Endodermal cell (in vitro differentiated cells): ENCODE measurements at regions not wholly inside any gene's neighbourhood (a gene's known extent, or its start where the extent isn't known, plus 50 kb on each side); places are given as distances from the start of the nearest gene placed in this dataset.

Source experiments
- DNase-seq: peaks from one replicate; pipeline ENCODE4 v3.0.0-alpha.2; 2017
- H3K27ac ChIP-seq: 2 replicates; pipeline ENCODE4 v1.5.1; 2013; ENCODE audit warnings: mild to moderate bottlenecking, low read depth, low read length, moderate library complexity
- H3K27me3 ChIP-seq: 2 replicates; pipeline ENCODE4 v1.6.1; 2013; ENCODE audit warnings: mild to moderate bottlenecking, low read length, moderate library complexity; ENCODE audit not compliant: insufficient read depth, control insufficient read depth, poor library complexity, severe bottlenecking
- H3K36me3 ChIP-seq: 2 replicates; pipeline ENCODE4 v1.7.0; 2013; ENCODE audit warnings: mild to moderate bottlenecking, low read length, moderate library complexity; ENCODE audit not compliant: control insufficient read depth, insufficient read depth
- H3K4me1 ChIP-seq: one replicate; pipeline ENCODE4 v1.7.0; 2013; ENCODE audit warnings: low read length; ENCODE audit not compliant: control insufficient read depth, insufficient read depth
- H3K4me3 ChIP-seq: 2 replicates; pipeline ENCODE4 v1.5.1; 2013; ENCODE audit warnings: mild to moderate bottlenecking, low read length, moderate library complexity
- H3K9ac ChIP-seq: 2 replicates; pipeline ENCODE4 v1.6.1; 2013; ENCODE audit warnings: mild to moderate bottlenecking, low read length, moderate library complexity; ENCODE audit not compliant: poor library complexity, severe bottlenecking; ENCODE audit errors: extremely low read depth
- H3K9me3 ChIP-seq: 2 replicates; pipeline ENCODE4 v1.6.1; 2013; ENCODE audit warnings: mild to moderate bottlenecking, low read length, moderate library complexity; ENCODE audit not compliant: control insufficient read depth
- H3K27ac Mint-ChIP-seq: 2 replicates; pipeline ENCODE4 v1.8.0; 2020; ENCODE audit warnings: mixed read lengths
- H3K27me3 Mint-ChIP-seq: 2 replicates; pipeline ENCODE4 v1.8.0; 2021; ENCODE audit warnings: mild to moderate bottlenecking, mixed read lengths; ENCODE audit not compliant: insufficient read depth
- H3K36me3 Mint-ChIP-seq: 2 replicates; pipeline ENCODE4 v1.8.0; 2020; ENCODE audit warnings: low read depth, mixed read lengths
- H3K4me1 Mint-ChIP-seq: 2 replicates; pipeline ENCODE4 v1.8.0; 2020; ENCODE audit warnings: mixed read lengths
- H3K4me3 Mint-ChIP-seq: 2 replicates; pipeline ENCODE4 v1.8.0; 2020; ENCODE audit warnings: mild to moderate bottlenecking, moderate library complexity, mixed read lengths
- H3K9me3 Mint-ChIP-seq: 2 replicates; pipeline ENCODE4 v1.8.0; 2020; ENCODE audit warnings: mild to moderate bottlenecking, mixed read lengths
- WGBS, 2 experiments: methylation state at CpG; one replicate each; pipeline versions ENCODE4 v1.1.5 to v1.1.7; 2013; ENCODE audit warnings: missing lambda C conversion rate in 2 of 2, mixed read lengths in 1 of 2; ENCODE audit not compliant: insufficient coverage in 1 of 2, insufficient read length in 1 of 2; 5-methylcytosine and 5-hydroxymethylcytosine counted together
- TF ChIP-seq, protein P1 (sequence below): fragments of 200-600 bp; sonication (generic); conservative IDR thresholded peaks from 2 replicates; pipeline ENCODE4 v1.5.0; 2021; ENCODE audit warnings: antibody characterized with exemption, mild to moderate bottlenecking

- Histone ChIP-seq H3K27ac (no peak overlapping the region), H3K36me3 (no peaks in the 10 kb centered on the region), H3K4me3 (no peak overlapping the region), H3K9ac (no peak overlapping the region), H3K27me3 (no peaks in the 10 kb centered on the region), H3K9me3 (no peaks in the 10 kb centered on the region), H3K4me1 (no peaks in the 10 kb centered on the region)
- peaks cover 3% of the 10 kb centered on the region for H3K4me1 Mint-ChIP-seq
- H3K27me3 Mint-ChIP-seq = no peaks in the 10 kb centered on the region
- TF ChIP-seq, protein P1, sequence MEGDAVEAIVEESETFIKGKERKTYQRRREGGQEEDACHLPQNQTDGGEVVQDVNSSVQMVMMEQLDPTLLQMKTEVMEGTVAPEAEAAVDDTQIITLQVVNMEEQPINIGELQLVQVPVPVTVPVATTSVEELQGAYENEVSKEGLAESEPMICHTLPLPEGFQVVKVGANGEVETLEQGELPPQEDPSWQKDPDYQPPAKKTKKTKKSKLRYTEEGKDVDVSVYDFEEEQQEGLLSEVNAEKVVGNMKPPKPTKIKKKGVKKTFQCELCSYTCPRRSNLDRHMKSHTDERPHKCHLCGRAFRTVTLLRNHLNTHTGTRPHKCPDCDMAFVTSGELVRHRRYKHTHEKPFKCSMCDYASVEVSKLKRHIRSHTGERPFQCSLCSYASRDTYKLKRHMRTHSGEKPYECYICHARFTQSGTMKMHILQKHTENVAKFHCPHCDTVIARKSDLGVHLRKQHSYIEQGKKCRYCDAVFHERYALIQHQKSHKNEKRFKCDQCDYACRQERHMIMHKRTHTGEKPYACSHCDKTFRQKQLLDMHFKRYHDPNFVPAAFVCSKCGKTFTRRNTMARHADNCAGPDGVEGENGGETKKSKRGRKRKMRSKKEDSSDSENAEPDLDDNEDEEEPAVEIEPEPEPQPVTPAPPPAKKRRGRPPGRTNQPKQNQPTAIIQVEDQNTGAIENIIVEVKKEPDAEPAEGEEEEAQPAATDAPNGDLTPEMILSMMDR = no peak
- no peaks in the 10 kb centered on the region for H3K36me3 Mint-ChIP-seq
- WGBS, 2 experiments = 86 to 90% methylated on average over 2 of the region's 2 CpGs
- peaks cover 1% of the 10 kb centered on the region for H3K9me3 Mint-ChIP-seq
- no peak overlapping the region for H3K27ac Mint-ChIP-seq
- no peak for DNase-seq
- no peak overlapping the region for H3K4me3 Mint-ChIP-seq
These were observed 463.2 kb downstream of the OCA2 start for GRCh38 chr15:27635916-27636315.

GRCh38 chr15:27628486-27628885 is 470.6 kb downstream of the OCA2 start:
- Histone ChIP-seq H3K27ac (no peak overlapping the region), H3K27me3 (no peaks in the 10 kb centered on the region), H3K4me1 (no peaks in the 10 kb centered on the region), H3K9ac (no peak overlapping the region), H3K4me3 (no peak overlapping the region), H3K36me3 (no peaks in the 10 kb centered on the region), H3K9me3 (peaks cover 19% of the 10 kb centered on the region)
- Mint-ChIP-seq H3K27ac (no peak overlapping the region), H3K36me3 (no peaks in the 10 kb centered on the region), H3K27me3 (no peaks in the 10 kb centered on the region), H3K4me3 (no peak overlapping the region), H3K9me3 (peaks cover 27% of the 10 kb centered on the region), H3K4me1 (no peaks in the 10 kb centered on the region)
- TF ChIP-seq, protein P1 = no peak
- no peak for DNase-seq
- 100% methylated on average over 1 of the region's 2 CpGs; no CpG with 5 or more reads in 1 of the 2 experiments for WGBS, 2 experiments

GRCh38 chr15:27627623-27628022 is 471.5 kb downstream of the OCA2 start:
- H3K4me3 ChIP-seq = no peak overlapping the region
- no peak overlapping the region for H3K9ac ChIP-seq
- Mint-ChIP-seq H3K27ac (no peak overlapping the region), H3K27me3 (no peaks in the 10 kb centered on the region), H3K36me3 (no peaks in the 10 kb centered on the region), H3K4me1 (peaks cover 1% of the 10 kb centered on the region), H3K9me3 (peaks cover 27% of the 10 kb centered on the region), H3K4me3 (no peak overlapping the region)
- H3K27me3 ChIP-seq = no peaks in the 10 kb centered on the region
- no peak overlapping the region for H3K27ac ChIP-seq
- TF ChIP-seq, protein P1 = no peak
- H3K4me1 ChIP-seq = no peaks in the 10 kb centered on the region
- no peaks in the 10 kb centered on the region for H3K36me3 ChIP-seq
- H3K9me3 ChIP-seq = peaks cover 19% of the 10 kb centered on the region
- DNase-seq = no peak
